ENCODE measurements at regions not wholly inside any gene's neighbourhood (a gene's known extent, or its start where the extent isn't known, plus 50 kb on each side); places are given as distances from the start of the nearest gene placed in this dataset.

GRCh38 chr10:90975096-90975495, 54.2 kb upstream of the ANKRD1 start:
- no peak for DNase-seq (ENCODE audit: low read depth in 2 of 2)

GRCh38 chr10:90977162-90977854, 56.4 kb upstream of the ANKRD1 start:
- no peak for DNase-seq (ENCODE audit: low read depth in 2 of 2)

- DNase-seq (ENCODE audit: low read depth in 2 of 2), result no peak
Measured at GRCh38 chr10:90977855-90978486, 57.1 kb upstream of the ANKRD1 start.

- no peak for DNase-seq (ENCODE audit: low read depth in 2 of 2)
Measured at GRCh38 chr10:90982406-90983008, 61.6 kb upstream of the ANKRD1 start.

- DNase-seq (ENCODE audit: low read depth in 2 of 2), result no peak
Measured at GRCh38 chr10:90983914-90984549, 63.1 kb upstream of the ANKRD1 start.

GRCh38 chr10:90984898-90985297, 64.0 kb upstream of the ANKRD1 start:
- no peak for DNase-seq (ENCODE audit: low read depth in 2 of 2)

- no peak for DNase-seq (ENCODE audit: low read depth in 2 of 2)
Measured at GRCh38 chr10:90985321-90985933, 64.5 kb upstream of the ANKRD1 start.

GRCh38 chr10:90986136-90986760, 65.4 kb upstream of the ANKRD1 start:
- no peak for DNase-seq (ENCODE audit: low read depth in 2 of 2)

- no peak for DNase-seq (ENCODE audit: low read depth in 2 of 2)
Measured at GRCh38 chr10:90986870-90987269, 66.0 kb upstream of the ANKRD1 start.

GRCh38 chr10:90987383-90987782, 66.5 kb upstream of the ANKRD1 start:
- DNase-seq (ENCODE audit: low read depth in 2 of 2), result no peak

- DNase-seq (ENCODE audit: low read depth in 2 of 2), result no peak
Measured at GRCh38 chr10:90988024-90988423, 67.1 kb upstream of the ANKRD1 start.

- no peak for DNase-seq (ENCODE audit: low read depth in 2 of 2)
Measured at GRCh38 chr10:90988802-90989201, 67.9 kb upstream of the ANKRD1 start.

GRCh38 chr10:90989378-90989777, 68.5 kb upstream of the ANKRD1 start:
- no peak for DNase-seq (ENCODE audit: low read depth in 2 of 2)

GRCh38 chr10:90992462-90992861, 71.6 kb upstream of the ANKRD1 start:
- no peak for DNase-seq (ENCODE audit: low read depth in 2 of 2)

GRCh38 chr10:90993340-90993739, 72.5 kb upstream of the ANKRD1 start:
- DNase-seq (ENCODE audit: low read depth in 2 of 2), result no peak

- no peak for DNase-seq (ENCODE audit: low read depth in 2 of 2)
Measured at GRCh38 chr10:90997670-90998069, 76.8 kb upstream of the ANKRD1 start.

- no peak for DNase-seq (ENCODE audit: low read depth in 2 of 2)
Measured at GRCh38 chr10:90998733-90999511, 78.0 kb upstream of the ANKRD1 start.

GRCh38 chr10:90999512-91000172, 78.8 kb upstream of the ANKRD1 start:
- DNase-seq (ENCODE audit: low read depth in 2 of 2), result no peak

- no peak for DNase-seq (ENCODE audit: low read depth in 2 of 2)
Measured at GRCh38 chr10:91000470-91000869, 79.6 kb upstream of the ANKRD1 start.

GRCh38 chr10:91000985-91001384, 80.1 kb upstream of the ANKRD1 start:
- no peak for DNase-seq (ENCODE audit: low read depth in 2 of 2)

GRCh38 chr10:91002656-91003055, 81.8 kb upstream of the ANKRD1 start:
- no peak for DNase-seq (ENCODE audit: low read depth in 2 of 2)
